Astrocyte (in vitro differentiated cells and primary cell): ENCODE measurements at regions not wholly inside any gene's neighbourhood (a gene's known extent, or its start where the extent isn't known, plus 50 kb on each side); places are given as distances from the start of the nearest gene placed in this dataset.
"Not testable (repeated sequence)": the region's sequence is repeated elsewhere in the genome, so short reads cannot be mapped to it uniquely, and the experiment has no call there.

Experiments
- DNase-seq: peaks from one replicate; pipeline ENCODE4 v3.0.0-alpha.2; 2010; ENCODE audit warnings: low read depth
- FAIRE-seq: peaks from 2 replicates; lab custom pipeline; 2011; peaks lifted over from hg19 to GRCh38; lab: Jason Lieb, UNC
- H2AFZ ChIP-seq: 2 replicates; pipeline ENCODE4 v1.6.0; 2012; ENCODE audit warnings: low read depth, low read length, inconsistent platforms
- H3K27ac ChIP-seq: 2 replicates; pipeline ENCODE4 v1.5.1; 2011; ENCODE audit warnings: low read depth, low read length, inconsistent platforms
- H3K27me3 ChIP-seq: 2 replicates; pipeline ENCODE4 v1.6.0; 2011; ENCODE audit warnings: low read length, inconsistent platforms; ENCODE audit not compliant: insufficient read depth
- H3K36me3 ChIP-seq: 2 replicates; pipeline ENCODE4 v1.5.1; 2011; ENCODE audit warnings: low read length, inconsistent platforms; ENCODE audit not compliant: insufficient read depth
- H3K4me1 ChIP-seq: 2 replicates; pipeline ENCODE4 v1.5.1; 2011; ENCODE audit warnings: low read length, inconsistent platforms; ENCODE audit not compliant: insufficient read depth
- H3K4me2 ChIP-seq: 2 replicates; pipeline ENCODE4 v1.6.0; 2012; ENCODE audit warnings: low read length, inconsistent platforms
- H3K4me3 ChIP-seq: 2 replicates; pipeline ENCODE4 v1.5.1; 2011; ENCODE audit warnings: low read depth, mild to moderate bottlenecking, low read length, inconsistent platforms; ENCODE audit not compliant: insufficient read depth
- H3K79me2 ChIP-seq: 2 replicates; pipeline ENCODE4 v1.6.0; 2012; ENCODE audit warnings: mild to moderate bottlenecking, low read length, inconsistent platforms; ENCODE audit not compliant: insufficient read depth
- H3K9ac ChIP-seq: 2 replicates; pipeline ENCODE4 v1.6.0; 2012; ENCODE audit warnings: mild to moderate bottlenecking, low read length, inconsistent platforms
- H3K9me3 ChIP-seq: 2 replicates; pipeline ENCODE4 v1.5.1; 2012; ENCODE audit warnings: low read depth, mild to moderate bottlenecking, low read length, inconsistent platforms; ENCODE audit not compliant: insufficient read depth
- H4K20me1 ChIP-seq: 2 replicates; pipeline ENCODE4 v1.6.0; 2012; ENCODE audit warnings: low read length, inconsistent platforms; ENCODE audit not compliant: insufficient read depth
- H3K27ac Mint-ChIP-seq: one replicate; pipeline ENCODE4 v1.8.0; 2021; ENCODE audit warnings: mild to moderate bottlenecking, mixed read lengths; ENCODE audit not compliant: unreplicated experiment
- H3K27me3 Mint-ChIP-seq: one replicate; pipeline ENCODE4 v1.8.0; 2021; ENCODE audit warnings: low read depth, mixed read lengths; ENCODE audit not compliant: unreplicated experiment
- H3K36me3 Mint-ChIP-seq: one replicate; pipeline ENCODE4 v1.8.0; 2021; ENCODE audit warnings: low read depth, mixed read lengths; ENCODE audit not compliant: unreplicated experiment
- H3K4me1 Mint-ChIP-seq: one replicate; pipeline ENCODE4 v1.8.0; 2021; ENCODE audit warnings: low read depth, mixed read lengths; ENCODE audit not compliant: unreplicated experiment
- H3K4me3 Mint-ChIP-seq: one replicate; pipeline ENCODE4 v1.8.0; 2021; ENCODE audit warnings: mild to moderate bottlenecking, moderate library complexity, mixed read lengths; ENCODE audit not compliant: unreplicated experiment
- H3K9me3 Mint-ChIP-seq: one replicate; pipeline ENCODE4 v1.8.0; 2021; ENCODE audit warnings: mild to moderate bottlenecking, mixed read lengths; ENCODE audit not compliant: unreplicated experiment

DNA sequence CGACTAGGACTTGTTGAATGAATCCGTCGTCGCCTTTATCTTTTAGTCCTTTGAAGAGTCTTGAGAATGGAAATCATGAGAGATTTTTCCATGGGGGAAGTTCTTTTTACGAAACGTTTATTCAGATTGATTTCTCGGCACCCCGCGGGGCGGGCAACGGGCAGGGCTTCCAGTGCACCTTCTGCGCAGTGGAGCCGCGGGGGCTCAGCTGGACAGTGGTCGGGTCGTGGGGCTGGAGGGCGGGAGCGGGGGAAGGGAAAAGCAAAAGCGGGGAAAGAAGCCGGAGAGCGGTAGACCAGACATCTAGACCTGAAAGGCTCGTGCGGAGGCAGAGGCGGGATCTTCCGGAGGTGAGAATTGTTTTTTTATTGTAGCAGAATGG is 103.0 kb downstream of the NBPF11 start:
- not testable (repeated sequence) for H3K4me1 ChIP-seq, DNase-seq, H4K20me1 ChIP-seq, H3K9me3 ChIP-seq, FAIRE-seq, H3K27ac Mint-ChIP-seq, H3K4me1 Mint-ChIP-seq, H3K27me3 ChIP-seq, H3K36me3 Mint-ChIP-seq, H2AFZ ChIP-seq, H3K79me2 ChIP-seq, H3K27me3 Mint-ChIP-seq, H3K27ac ChIP-seq, H3K9me3 Mint-ChIP-seq, H3K36me3 ChIP-seq
- H3K9ac ChIP-seq: peak overlapping the region; percentile 23
- H3K4me3 Mint-ChIP-seq: peak overlapping the region; percentile 87
- peak overlapping the region; percentile 37 for H3K4me3 ChIP-seq
- H3K4me2 ChIP-seq: peak overlapping the region; percentile 79

DNA sequence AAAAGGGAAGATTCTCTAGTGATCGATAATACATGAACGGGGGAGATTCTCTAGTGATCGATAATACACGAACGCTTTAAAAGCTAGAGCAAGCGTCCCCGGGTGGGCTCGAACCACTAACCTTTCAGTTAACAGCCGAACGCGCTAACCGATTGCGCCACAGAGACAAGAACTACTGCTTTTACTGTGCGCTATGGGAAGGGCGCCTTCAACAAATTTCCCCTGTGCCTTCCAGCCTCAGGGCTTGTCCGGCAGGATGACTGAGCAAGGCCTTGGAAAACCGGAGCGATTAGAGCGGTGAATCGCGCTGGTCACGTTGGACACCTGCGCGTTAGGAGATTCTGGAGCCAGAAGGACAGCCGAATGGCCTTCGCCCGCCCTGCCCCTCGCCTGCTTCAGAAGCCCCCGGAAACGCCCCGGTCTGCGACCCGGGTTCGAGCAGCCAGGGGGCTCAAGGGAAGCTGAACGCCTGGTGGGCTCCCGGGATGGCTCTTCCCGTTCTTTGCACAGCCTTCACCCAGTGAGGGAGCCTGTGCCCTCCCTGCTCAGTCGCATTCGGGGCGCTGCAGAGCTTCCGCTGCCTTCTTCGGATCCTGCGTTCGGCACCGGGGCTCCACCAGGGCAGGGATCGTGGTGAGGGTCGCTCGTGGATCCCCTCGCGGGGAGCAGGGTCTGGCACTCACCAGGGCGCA is 103.5 kb downstream of the NBPF11 start:
- not testable (repeated sequence) for H3K4me3 ChIP-seq, H3K9me3 ChIP-seq, H2AFZ ChIP-seq, FAIRE-seq, H3K27me3 Mint-ChIP-seq, H3K9me3 Mint-ChIP-seq, H3K4me1 ChIP-seq, H3K27me3 ChIP-seq, H3K36me3 ChIP-seq, H3K36me3 Mint-ChIP-seq, H3K4me1 Mint-ChIP-seq, H3K27ac Mint-ChIP-seq, H4K20me1 ChIP-seq, H3K79me2 ChIP-seq, H3K27ac ChIP-seq
- peak overlapping the region; percentile 23 for H3K9ac ChIP-seq
- peak; percentile 2 for DNase-seq
- peak overlapping the region; percentile 87 for H3K4me3 Mint-ChIP-seq
- H3K4me2 ChIP-seq: peak overlapping the region; percentile 79

DNA sequence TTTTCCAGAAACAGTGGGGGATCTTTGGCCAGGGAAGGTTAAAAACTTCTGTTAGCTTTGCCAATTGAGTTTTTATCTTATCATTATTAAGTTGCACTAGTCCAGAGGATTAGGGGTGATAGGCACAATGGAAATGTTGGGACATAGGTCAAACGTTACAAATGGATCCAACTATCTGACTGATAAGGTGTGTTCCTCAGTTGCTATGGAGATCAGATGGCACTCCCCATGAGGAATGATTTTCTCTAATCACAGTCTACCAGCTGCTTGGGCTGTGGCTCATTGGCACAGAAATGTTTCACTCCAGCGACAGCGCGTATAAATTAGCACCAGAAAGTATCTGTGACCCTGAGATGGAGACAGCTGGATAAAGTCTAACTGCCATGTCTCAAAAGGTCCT is 106.2 kb downstream of the NBPF11 start:
- not testable (repeated sequence) for H3K9ac ChIP-seq, H3K4me3 ChIP-seq, H4K20me1 ChIP-seq, H3K9me3 ChIP-seq, H3K4me1 ChIP-seq, H3K36me3 ChIP-seq, DNase-seq, H3K79me2 ChIP-seq, H3K27me3 Mint-ChIP-seq, FAIRE-seq, H3K27ac ChIP-seq, H3K9me3 Mint-ChIP-seq, H3K36me3 Mint-ChIP-seq, H3K4me2 ChIP-seq, H2AFZ ChIP-seq, H3K4me3 Mint-ChIP-seq, H3K4me1 Mint-ChIP-seq, H3K27me3 ChIP-seq, H3K27ac Mint-ChIP-seq

DNA sequence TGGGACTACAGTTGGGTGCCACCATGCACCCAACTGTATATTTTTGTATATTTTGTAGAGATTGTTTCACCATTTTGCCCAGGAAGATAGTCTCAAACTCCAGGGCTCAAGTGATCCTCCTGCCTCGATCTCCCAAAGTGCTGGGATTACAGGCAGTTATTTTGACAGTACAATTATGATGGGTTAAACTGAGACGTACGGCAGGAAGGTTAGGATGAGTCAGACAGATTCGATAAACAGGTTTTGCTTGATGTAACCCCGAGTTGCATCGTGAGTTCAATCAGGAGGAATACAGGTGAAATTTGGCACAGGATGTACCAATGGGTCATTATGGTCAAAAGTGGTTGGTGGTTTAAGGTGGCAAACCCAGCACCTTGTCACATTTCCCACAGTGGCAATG is 107.6 kb downstream of the NBPF11 start:
- H3K79me2 ChIP-seq, H3K27ac ChIP-seq, H2AFZ ChIP-seq, H3K27me3 Mint-ChIP-seq, H3K36me3 Mint-ChIP-seq, H3K4me1 Mint-ChIP-seq, H3K9ac ChIP-seq, H3K4me1 ChIP-seq, H3K27ac Mint-ChIP-seq, H3K9me3 ChIP-seq, H3K27me3 ChIP-seq, H3K4me2 ChIP-seq, H3K4me3 ChIP-seq, DNase-seq, FAIRE-seq, H3K4me3 Mint-ChIP-seq, H4K20me1 ChIP-seq, H3K36me3 ChIP-seq, H3K9me3 Mint-ChIP-seq: not testable (repeated sequence)
